ENCODE measurements at regions not wholly inside any gene's neighbourhood (a gene's known extent, or its start where the extent isn't known, plus 50 kb on each side); places are given as distances from the start of the nearest gene placed in this dataset.

DNA sequence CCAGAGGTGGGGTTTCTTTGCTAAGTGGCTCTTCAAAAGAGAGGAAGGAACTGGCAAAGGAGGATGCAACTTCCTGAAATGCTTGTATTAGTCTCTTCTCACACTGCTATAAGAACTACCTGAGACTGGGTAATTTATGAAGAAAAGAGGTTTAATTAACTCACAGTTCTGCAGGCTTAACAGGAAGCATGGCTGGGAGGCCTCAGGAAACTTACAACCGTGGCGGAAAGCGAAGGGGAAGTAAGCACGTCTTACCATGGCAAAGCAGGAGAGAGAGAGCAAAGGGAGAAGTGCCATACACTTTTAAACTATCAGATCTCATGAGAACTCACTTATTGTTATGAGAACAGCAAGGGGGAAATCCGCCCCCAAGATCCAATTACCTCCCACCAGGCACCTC, 505.7 kb downstream of the ZNF674 start:
- TF ChIP-seq, protein P1, sequence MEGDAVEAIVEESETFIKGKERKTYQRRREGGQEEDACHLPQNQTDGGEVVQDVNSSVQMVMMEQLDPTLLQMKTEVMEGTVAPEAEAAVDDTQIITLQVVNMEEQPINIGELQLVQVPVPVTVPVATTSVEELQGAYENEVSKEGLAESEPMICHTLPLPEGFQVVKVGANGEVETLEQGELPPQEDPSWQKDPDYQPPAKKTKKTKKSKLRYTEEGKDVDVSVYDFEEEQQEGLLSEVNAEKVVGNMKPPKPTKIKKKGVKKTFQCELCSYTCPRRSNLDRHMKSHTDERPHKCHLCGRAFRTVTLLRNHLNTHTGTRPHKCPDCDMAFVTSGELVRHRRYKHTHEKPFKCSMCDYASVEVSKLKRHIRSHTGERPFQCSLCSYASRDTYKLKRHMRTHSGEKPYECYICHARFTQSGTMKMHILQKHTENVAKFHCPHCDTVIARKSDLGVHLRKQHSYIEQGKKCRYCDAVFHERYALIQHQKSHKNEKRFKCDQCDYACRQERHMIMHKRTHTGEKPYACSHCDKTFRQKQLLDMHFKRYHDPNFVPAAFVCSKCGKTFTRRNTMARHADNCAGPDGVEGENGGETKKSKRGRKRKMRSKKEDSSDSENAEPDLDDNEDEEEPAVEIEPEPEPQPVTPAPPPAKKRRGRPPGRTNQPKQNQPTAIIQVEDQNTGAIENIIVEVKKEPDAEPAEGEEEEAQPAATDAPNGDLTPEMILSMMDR (IDR thresholded peaks at IDR 0.05) = no peak
- no peak for TF ChIP-seq POLR2A (IDR thresholded peaks at IDR 0.05)
